ENCODE measurements at regions not wholly inside any gene's neighbourhood (a gene's known extent, or its start where the extent isn't known, plus 50 kb on each side); places are given as distances from the start of the nearest gene placed in this dataset.

DNA sequence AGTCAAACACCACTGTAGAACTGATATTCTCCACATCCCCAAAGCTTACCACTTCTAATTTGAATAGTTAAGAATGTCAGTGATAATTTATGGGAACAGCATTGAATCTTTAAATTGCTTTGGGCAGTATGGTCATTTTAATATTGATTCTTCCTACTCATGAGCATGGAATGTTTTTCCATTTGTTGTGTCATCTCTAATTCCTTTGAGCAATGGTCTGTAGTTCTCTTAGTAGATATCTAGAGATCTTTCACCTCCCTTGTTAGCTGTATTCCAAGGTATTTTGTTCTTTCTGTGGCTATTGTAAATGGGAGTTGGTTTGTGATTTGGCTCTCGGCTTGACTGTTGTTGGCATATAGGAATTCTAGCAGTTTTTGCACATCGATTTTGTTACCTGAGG, 1341.8 kb upstream of the CDH9 start:
- no peak for TF ChIP-seq GABPA (IDR thresholded peaks at IDR 0.05; ENCODE audit: low read depth)
- no peak for TF ChIP-seq ELF1 (IDR thresholded peaks at IDR 0.05)
- no peak for TF ChIP-seq RXRA (IDR thresholded peaks at IDR 0.05; ENCODE audit: borderline replicate concordance, low read depth)
- no peak for TF ChIP-seq EP300 (IDR thresholded peaks at IDR 0.05; ENCODE audit: borderline replicate concordance in 1 of 2, low read depth in 1 of 2, low read length in 1 of 2)

DNA sequence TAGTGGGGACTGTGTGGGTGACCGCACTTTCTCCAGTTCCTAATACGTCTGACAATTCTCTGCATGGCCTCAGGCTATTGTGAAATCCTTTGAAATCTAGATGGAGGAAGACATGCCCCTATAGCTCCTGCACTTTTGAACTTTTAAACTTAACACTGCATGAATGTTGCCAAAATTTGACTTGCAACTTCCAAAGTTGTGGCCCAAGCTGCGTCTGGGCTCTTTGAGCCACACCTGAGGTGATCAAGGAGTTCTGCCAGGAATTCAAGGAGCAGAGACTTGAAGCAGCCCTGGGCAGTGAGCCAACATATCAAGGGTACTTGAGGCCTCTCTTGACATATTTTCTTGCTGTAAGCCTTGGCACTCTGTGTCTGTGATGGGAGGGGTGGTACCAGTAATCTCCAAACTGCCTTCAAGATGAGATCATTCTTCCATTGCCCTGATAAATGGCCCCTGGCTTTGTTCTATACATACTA, 1336.1 kb upstream of the CDH9 start:
- Histone ChIP-seq H3K4me2 (no peak overlapping the region), H2AFZ (ENCODE audit: low read depth) (no peak overlapping the region), H3K9me3 (no peaks in the 10 kb centered on the region), H3K79me2 (ENCODE audit: insufficient read depth) (no peaks in the 10 kb centered on the region), H4K20me1 (ENCODE audit: insufficient read depth) (no peaks in the 10 kb centered on the region), H3K4me3 (ENCODE audit: low read depth in 2 of 2, low read length in 1 of 2) (no peak overlapping the region), H3K27ac (ENCODE audit: low read depth in 2 of 2, low read length in 1 of 2) (no peak overlapping the region), H3K27me3 (ENCODE audit: insufficient read depth) (no peaks in the 10 kb centered on the region), H3K4me1 (ENCODE audit: control insufficient read depth in 1 of 2, insufficient read depth in 2 of 2, low read depth in 1 of 2, low read length in 1 of 2) (no peaks in the 10 kb centered on the region), H3K9me2 (no peaks in the 10 kb centered on the region), H3F3A (replicated peaks; ENCODE audit: insufficient read depth) (no peaks in the 10 kb centered on the region), H3K36me3 (replicated peaks in 1 of 2; ENCODE audit: control insufficient read depth in 1 of 2, insufficient read depth in 2 of 2, low read length in 1 of 2) (no peaks in the 10 kb centered on the region), H3K9ac (no peak overlapping the region)
- POLR2A ChIA-PET = no interaction called here
- WGBS (ENCODE audit: low lambda C conversion rate) = 15% methylated on average over 3 of the region's 3 CpGs
- TF ChIP-seq SIN3A (IDR thresholded peaks at IDR 0.05; ENCODE audit: borderline replicate concordance, low read depth, low read length) (no peak), JUND (IDR thresholded peaks at IDR 0.05) (no peak), MEF2A (IDR thresholded peaks at IDR 0.05; ENCODE audit: borderline replicate concordance, low read depth) (no peak), RCOR1 (IDR thresholded peaks at IDR 0.05; ENCODE audit: low read length) (no peak), CHD2 (IDR thresholded peaks at IDR 0.05; ENCODE audit: low read length, partially characterized antibody) (no peak)
- TF ChIP-seq, protein P1, sequence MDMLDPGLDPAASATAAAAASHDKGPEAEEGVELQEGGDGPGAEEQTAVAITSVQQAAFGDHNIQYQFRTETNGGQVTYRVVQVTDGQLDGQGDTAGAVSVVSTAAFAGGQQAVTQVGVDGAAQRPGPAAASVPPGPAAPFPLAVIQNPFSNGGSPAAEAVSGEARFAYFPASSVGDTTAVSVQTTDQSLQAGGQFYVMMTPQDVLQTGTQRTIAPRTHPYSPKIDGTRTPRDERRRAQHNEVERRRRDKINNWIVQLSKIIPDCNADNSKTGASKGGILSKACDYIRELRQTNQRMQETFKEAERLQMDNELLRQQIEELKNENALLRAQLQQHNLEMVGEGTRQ (IDR thresholded peaks at IDR 0.05; ENCODE audit: borderline replicate concordance, low read depth, low read length) = no peak
- TF ChIP-seq, protein P2, sequence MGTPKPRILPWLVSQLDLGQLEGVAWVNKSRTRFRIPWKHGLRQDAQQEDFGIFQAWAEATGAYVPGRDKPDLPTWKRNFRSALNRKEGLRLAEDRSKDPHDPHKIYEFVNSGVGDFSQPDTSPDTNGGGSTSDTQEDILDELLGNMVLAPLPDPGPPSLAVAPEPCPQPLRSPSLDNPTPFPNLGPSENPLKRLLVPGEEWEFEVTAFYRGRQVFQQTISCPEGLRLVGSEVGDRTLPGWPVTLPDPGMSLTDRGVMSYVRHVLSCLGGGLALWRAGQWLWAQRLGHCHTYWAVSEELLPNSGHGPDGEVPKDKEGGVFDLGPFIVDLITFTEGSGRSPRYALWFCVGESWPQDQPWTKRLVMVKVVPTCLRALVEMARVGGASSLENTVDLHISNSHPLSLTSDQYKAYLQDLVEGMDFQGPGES (IDR thresholded peaks at IDR 0.05; ENCODE audit: low read depth, low read length) = no peak
- CTCF ChIA-PET = no interaction called here
- DNase-seq = no peak

More for the DNA sequence above, 1341.8 kb upstream of the CDH9 start:
- DNase-seq = no peak
- ChIA-PET POLR2A (no interaction called here), CTCF (no interaction called here)
- Histone ChIP-seq H3K9me2 (no peaks in the 10 kb centered on the region), H3K36me3 (replicated peaks in 1 of 2; ENCODE audit: control insufficient read depth in 1 of 2, insufficient read depth in 2 of 2, low read length in 1 of 2) (no peaks in the 10 kb centered on the region), H2AFZ (ENCODE audit: low read depth) (no peak overlapping the region), H3F3A (replicated peaks; ENCODE audit: insufficient read depth) (no peaks in the 10 kb centered on the region), H3K4me2 (no peak overlapping the region), H4K20me1 (ENCODE audit: insufficient read depth) (no peaks in the 10 kb centered on the region), H3K9me3 (no peaks in the 10 kb centered on the region), H3K27me3 (ENCODE audit: insufficient read depth) (no peaks in the 10 kb centered on the region), H3K27ac (ENCODE audit: low read depth in 2 of 2, low read length in 1 of 2) (no peak overlapping the region), H3K4me1 (ENCODE audit: control insufficient read depth in 1 of 2, insufficient read depth in 2 of 2, low read depth in 1 of 2, low read length in 1 of 2) (no peaks in the 10 kb centered on the region), H3K9ac (no peak overlapping the region), H3K4me3 (ENCODE audit: low read depth in 2 of 2, low read length in 1 of 2) (no peak overlapping the region), H3K79me2 (ENCODE audit: insufficient read depth) (no peaks in the 10 kb centered on the region)
- 8% methylated on average over 2 of the region's 2 CpGs for WGBS (ENCODE audit: low lambda C conversion rate)

DNA sequence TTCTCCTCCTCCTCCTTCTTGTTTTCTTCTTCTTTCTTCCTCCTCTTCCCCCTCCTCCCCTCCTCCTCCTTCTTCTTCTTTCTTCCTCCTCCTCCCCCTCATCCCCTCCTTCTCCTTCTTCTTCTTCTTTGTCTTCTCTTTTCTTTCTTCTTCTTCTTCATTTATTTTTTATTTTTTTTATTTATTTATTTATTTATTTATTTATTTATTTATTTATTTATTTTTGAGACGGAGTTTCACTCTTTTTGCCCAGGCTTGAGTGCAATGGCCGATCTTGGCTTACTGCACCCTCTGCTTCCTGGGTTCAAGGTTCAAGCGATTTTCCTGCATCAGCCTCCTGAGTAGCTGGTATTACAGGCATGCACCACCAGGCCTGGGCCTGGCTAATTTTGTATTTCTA, 1332.5 kb upstream of the CDH9 start:
- H3K4me2 ChIP-seq = no peak overlapping the region
- no peaks in the 10 kb centered on the region for H3F3A ChIP-seq (replicated peaks; ENCODE audit: insufficient read depth)
- H3K27me3 ChIP-seq (ENCODE audit: insufficient read depth) = no peaks in the 10 kb centered on the region
- no peak overlapping the region for H3K4me3 ChIP-seq (ENCODE audit: low read depth in 2 of 2, low read length in 1 of 2)
- no peaks in the 10 kb centered on the region for H4K20me1 ChIP-seq (ENCODE audit: insufficient read depth)
- WGBS (ENCODE audit: low lambda C conversion rate) = 12% methylated on average over 3 of the region's 3 CpGs
- CTCF ChIA-PET = interaction anchor here (0.7 kb wide), 1 partner anchor 67 kb away, joined by 4 read pairs; no protein-coding TSS in a partner anchor
- H3K4me1 ChIP-seq (ENCODE audit: control insufficient read depth in 1 of 2, insufficient read depth in 2 of 2, low read depth in 1 of 2, low read length in 1 of 2) = no peaks in the 10 kb centered on the region
- POLR2A ChIA-PET = no interaction called here
- no peaks in the 10 kb centered on the region for H3K9me2 ChIP-seq
- H3K27ac ChIP-seq (ENCODE audit: low read depth in 2 of 2, low read length in 1 of 2) = no peak overlapping the region
- H3K79me2 ChIP-seq (ENCODE audit: insufficient read depth) = no peaks in the 10 kb centered on the region
- no peaks in the 10 kb centered on the region for H3K9me3 ChIP-seq
- no peak overlapping the region for H3K9ac ChIP-seq
- no peaks in the 10 kb centered on the region for H3K36me3 ChIP-seq (replicated peaks in 1 of 2; ENCODE audit: control insufficient read depth in 1 of 2, insufficient read depth in 2 of 2, low read length in 1 of 2)
- no peak for DNase-seq
- no peak overlapping the region for H2AFZ ChIP-seq (ENCODE audit: low read depth)
- TF ChIP-seq, protein P3, sequence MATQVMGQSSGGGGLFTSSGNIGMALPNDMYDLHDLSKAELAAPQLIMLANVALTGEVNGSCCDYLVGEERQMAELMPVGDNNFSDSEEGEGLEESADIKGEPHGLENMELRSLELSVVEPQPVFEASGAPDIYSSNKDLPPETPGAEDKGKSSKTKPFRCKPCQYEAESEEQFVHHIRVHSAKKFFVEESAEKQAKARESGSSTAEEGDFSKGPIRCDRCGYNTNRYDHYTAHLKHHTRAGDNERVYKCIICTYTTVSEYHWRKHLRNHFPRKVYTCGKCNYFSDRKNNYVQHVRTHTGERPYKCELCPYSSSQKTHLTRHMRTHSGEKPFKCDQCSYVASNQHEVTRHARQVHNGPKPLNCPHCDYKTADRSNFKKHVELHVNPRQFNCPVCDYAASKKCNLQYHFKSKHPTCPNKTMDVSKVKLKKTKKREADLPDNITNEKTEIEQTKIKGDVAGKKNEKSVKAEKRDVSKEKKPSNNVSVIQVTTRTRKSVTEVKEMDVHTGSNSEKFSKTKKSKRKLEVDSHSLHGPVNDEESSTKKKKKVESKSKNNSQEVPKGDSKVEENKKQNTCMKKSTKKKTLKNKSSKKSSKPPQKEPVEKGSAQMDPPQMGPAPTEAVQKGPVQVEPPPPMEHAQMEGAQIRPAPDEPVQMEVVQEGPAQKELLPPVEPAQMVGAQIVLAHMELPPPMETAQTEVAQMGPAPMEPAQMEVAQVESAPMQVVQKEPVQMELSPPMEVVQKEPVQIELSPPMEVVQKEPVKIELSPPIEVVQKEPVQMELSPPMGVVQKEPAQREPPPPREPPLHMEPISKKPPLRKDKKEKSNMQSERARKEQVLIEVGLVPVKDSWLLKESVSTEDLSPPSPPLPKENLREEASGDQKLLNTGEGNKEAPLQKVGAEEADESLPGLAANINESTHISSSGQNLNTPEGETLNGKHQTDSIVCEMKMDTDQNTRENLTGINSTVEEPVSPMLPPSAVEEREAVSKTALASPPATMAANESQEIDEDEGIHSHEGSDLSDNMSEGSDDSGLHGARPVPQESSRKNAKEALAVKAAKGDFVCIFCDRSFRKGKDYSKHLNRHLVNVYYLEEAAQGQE (IDR thresholded peaks at IDR 0.05; ENCODE audit: low read depth, low read length) = no peak
- TF ChIP-seq NFIC (IDR thresholded peaks at IDR 0.05; ENCODE audit: borderline replicate concordance) = no peak
- TF ChIP-seq, protein P4, sequence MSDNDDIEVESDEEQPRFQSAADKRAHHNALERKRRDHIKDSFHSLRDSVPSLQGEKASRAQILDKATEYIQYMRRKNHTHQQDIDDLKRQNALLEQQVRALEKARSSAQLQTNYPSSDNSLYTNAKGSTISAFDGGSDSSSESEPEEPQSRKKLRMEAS (IDR thresholded peaks at IDR 0.05; ENCODE audit: low read depth) = no peak
- no peak for TF ChIP-seq CHD2 (IDR thresholded peaks at IDR 0.05; ENCODE audit: low read length, partially characterized antibody)
- TF ChIP-seq JUND (IDR thresholded peaks at IDR 0.05) = no peak
- no peak for TF ChIP-seq POLR2AphosphoS5 (IDR thresholded peaks at IDR 0.05; ENCODE audit: low read depth, low read length)
- no peak for TF ChIP-seq ELF1 (IDR thresholded peaks at IDR 0.05)
- no peak for TF ChIP-seq TAF1 (IDR thresholded peaks at IDR 0.05; ENCODE audit: borderline replicate concordance, low read depth, low read length)
- TF ChIP-seq RAD21 (IDR thresholded peaks at IDR 0.05; ENCODE audit: low read length) = no peak
- no peak for TF ChIP-seq TCF12 (IDR thresholded peaks at IDR 0.05)

Data from SK-N-SH (cell line).